ENCODE measurements at regions not wholly inside any gene's neighbourhood (a gene's known extent, or its start where the extent isn't known, plus 50 kb on each side); places are given as distances from the start of the nearest gene placed in this dataset.

DNA sequence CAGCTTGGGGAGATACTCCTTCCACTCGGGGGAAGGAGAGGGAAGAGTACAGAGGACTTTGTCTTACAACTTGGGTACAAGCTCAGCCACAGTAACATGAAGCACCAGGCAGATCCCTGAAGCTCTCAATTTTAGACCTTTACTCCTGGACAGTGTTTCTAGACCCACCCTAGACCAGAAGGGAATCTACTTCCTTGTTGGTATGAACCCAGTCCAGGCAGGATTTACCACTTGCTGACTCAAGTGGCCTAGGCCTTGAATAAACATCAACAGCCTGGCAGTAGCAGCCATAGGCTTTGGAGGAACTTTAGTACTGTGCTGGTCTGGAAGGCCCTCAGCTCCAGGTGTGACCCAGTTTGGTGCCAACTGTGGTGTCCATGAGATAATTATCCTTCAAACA, 173.1 kb downstream of the ADRA2A start:
- no peak for DNase-seq (ENCODE audit: low read depth, low spot score)
- Histone ChIP-seq H3K36me3 (ENCODE audit: control insufficient read depth in 2 of 2, extremely low read depth in 1 of 2, insufficient read depth in 2 of 2, low read length in 2 of 2) (no peaks in the 10 kb centered on the region), H2AFZ (ENCODE audit: low read depth, low read length) (no peak overlapping the region), H3K4me2 (ENCODE audit: insufficient read depth, low read length) (no peak overlapping the region), H3K27me3 (ENCODE audit: control insufficient read depth in 2 of 2, insufficient read depth in 2 of 2, low read length in 2 of 2) (no peaks in the 10 kb centered on the region), H3K9me3 (replicated peaks; ENCODE audit: control insufficient read depth, insufficient read depth, low read length) (peaks cover 5% of the 10 kb centered on the region), H3K79me2 (ENCODE audit: control insufficient read depth, insufficient read depth, low read length) (no peaks in the 10 kb centered on the region), H3K9me1 (replicated peaks; ENCODE audit: control insufficient read depth, extremely low read depth, insufficient read depth, low read length) (no peaks in the 10 kb centered on the region), H3K9ac (replicated peaks; ENCODE audit: extremely low read depth, insufficient read depth, low read length) (no peak overlapping the region), H3K4me1 (ENCODE audit: control insufficient read depth, extremely low read depth, insufficient read depth, low read length) (no peaks in the 10 kb centered on the region), H3K27ac (ENCODE audit: insufficient read depth, low read depth, low read length) (no peak overlapping the region), H3K4me3 (replicated peaks in 1 of 3; ENCODE audit: insufficient read depth in 1 of 3, low read depth in 1 of 3, low read length in 3 of 3) (no peak overlapping the region), H4K20me1 (replicated peaks; ENCODE audit: control insufficient read depth, extremely low read depth, insufficient read depth, low read length) (no peaks in the 10 kb centered on the region)
- ChIA-PET POLR2A (no interaction called here), CTCF (no interaction called here)
- TF ChIP-seq MYC (IDR thresholded peaks at IDR 0.05; ENCODE audit: low read depth, low read length) = no peak
- no peak for TF ChIP-seq POLR2AphosphoS5 (IDR thresholded peaks at IDR 0.05; ENCODE audit: insufficient read depth, low read depth, low read length)
- BruUV-seq (replicated peaks) = no TSS peak
- no peak for FAIRE-seq
- dilution Hi-C loops (cut with MboI; ENCODE audit: extremely low pct_ligation_motif_present, low sequenced_read_pairs) = no loop called here
- intact Hi-C loops (cut with micrococcal nuclease) = no loop called here

DNA sequence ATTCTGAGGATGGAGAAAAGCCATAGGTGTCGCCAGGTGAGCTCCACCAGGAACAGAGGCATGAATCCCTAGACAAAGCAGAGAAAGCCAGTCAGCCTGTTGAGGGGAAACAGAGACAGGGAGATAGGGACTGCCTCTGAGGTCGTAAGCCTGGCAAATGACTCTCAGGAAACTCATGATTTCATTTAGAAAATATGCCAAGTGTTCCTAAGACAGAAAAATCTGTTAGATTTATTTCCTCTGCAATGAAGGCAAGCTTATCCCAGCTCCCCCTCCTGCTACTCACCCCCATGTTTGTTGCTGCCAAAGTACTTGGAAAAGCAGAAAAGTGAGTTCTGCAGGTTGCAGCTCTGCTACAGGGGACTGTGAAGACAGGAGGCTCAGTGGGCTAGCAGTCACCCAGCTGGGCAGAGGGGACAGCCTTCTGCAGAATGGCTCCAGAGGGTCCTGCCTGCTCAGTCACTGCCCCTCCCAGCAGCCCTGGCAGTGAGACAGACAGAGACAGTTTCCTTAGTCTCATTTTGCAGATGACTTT, 184.3 kb downstream of the ADRA2A start:
- intact Hi-C loops (cut with micrococcal nuclease) (no loop called here), dilution Hi-C loops (cut with MboI; ENCODE audit: extremely low pct_ligation_motif_present, low sequenced_read_pairs) (no loop called here)
- Histone ChIP-seq H4K20me1 (replicated peaks; ENCODE audit: control insufficient read depth, extremely low read depth, insufficient read depth, low read length) (no peaks in the 10 kb centered on the region), H3K27me3 (ENCODE audit: control insufficient read depth in 2 of 2, insufficient read depth in 2 of 2, low read length in 2 of 2) (no peaks in the 10 kb centered on the region), H3K4me1 (ENCODE audit: control insufficient read depth, extremely low read depth, insufficient read depth, low read length) (no peaks in the 10 kb centered on the region), H3K4me3 (replicated peaks in 1 of 3; ENCODE audit: insufficient read depth in 1 of 3, low read depth in 1 of 3, low read length in 3 of 3) (no peak overlapping the region), H3K79me2 (ENCODE audit: control insufficient read depth, insufficient read depth, low read length) (no peaks in the 10 kb centered on the region), H3K27ac (ENCODE audit: insufficient read depth, low read depth, low read length) (no peak overlapping the region), H3K36me3 (ENCODE audit: control insufficient read depth in 2 of 2, extremely low read depth in 1 of 2, insufficient read depth in 2 of 2, low read length in 2 of 2) (no peaks in the 10 kb centered on the region), H3K9ac (replicated peaks; ENCODE audit: extremely low read depth, insufficient read depth, low read length) (no peak overlapping the region), H2AFZ (ENCODE audit: low read depth, low read length) (no peak overlapping the region), H3K4me2 (ENCODE audit: insufficient read depth, low read length) (no peak overlapping the region), H3K9me3 (replicated peaks; ENCODE audit: control insufficient read depth, insufficient read depth, low read length) (peaks cover 5% of the 10 kb centered on the region), H3K9me1 (replicated peaks; ENCODE audit: control insufficient read depth, extremely low read depth, insufficient read depth, low read length) (no peaks in the 10 kb centered on the region)
- FAIRE-seq (no peak), DNase-seq (ENCODE audit: low read depth, low spot score) (no peak)
- TF ChIP-seq MYC (IDR thresholded peaks at IDR 0.05; ENCODE audit: low read depth, low read length) (no peak), FOS (IDR thresholded peaks at IDR 0.05; ENCODE audit: borderline replicate concordance, insufficient read depth, low read length) (no peak), GATA2 (IDR thresholded peaks at IDR 0.05; ENCODE audit: insufficient read depth, insufficient read length, low read depth, low read length) (no peak), EZH2 (IDR thresholded peaks at IDR 0.05; ENCODE audit: borderline replicate concordance, low read depth, low read length, severe bottlenecking) (no peak), POLR2A (IDR thresholded peaks at IDR 0.05; ENCODE audit: low read depth, low read length) (no peak)
- TF ChIP-seq, protein P1, sequence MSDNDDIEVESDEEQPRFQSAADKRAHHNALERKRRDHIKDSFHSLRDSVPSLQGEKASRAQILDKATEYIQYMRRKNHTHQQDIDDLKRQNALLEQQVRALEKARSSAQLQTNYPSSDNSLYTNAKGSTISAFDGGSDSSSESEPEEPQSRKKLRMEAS (IDR thresholded peaks at IDR 0.05; ENCODE audit: insufficient read depth, insufficient read length) = no peak
- CTCF ChIA-PET = no interaction called here
- BruUV-seq (replicated peaks) = no TSS peak
- POLR2A ChIA-PET = no interaction called here

All from endothelial cell of umbilical vein (primary cell).